ENCODE measurements at regions not wholly inside any gene's neighbourhood (a gene's known extent, or its start where the extent isn't known, plus 50 kb on each side); places are given as distances from the start of the nearest gene placed in this dataset.

- Histone ChIP-seq H3K79me2 (ENCODE audit: insufficient read depth, low read depth, low read length) (no peaks in the 10 kb centered on the region), H3K4me2 (ENCODE audit: low read length) (no peak overlapping the region), H3K4me3 (ENCODE audit: low read depth, low read length, poor library complexity, severe bottlenecking) (no peak overlapping the region), H4K20me1 (ENCODE audit: insufficient read depth, low read length) (no peaks in the 10 kb centered on the region), H3K9me3 (ENCODE audit: low read length) (no peaks in the 10 kb centered on the region), H2AFZ (ENCODE audit: low read length) (no peak overlapping the region), H3K27ac (ENCODE audit: low read depth, low read length, poor library complexity, severe bottlenecking) (no peak overlapping the region), H3K4me1 (ENCODE audit: insufficient read depth, low read length, poor library complexity, severe bottlenecking) (no peaks in the 10 kb centered on the region), H3K36me3 (ENCODE audit: insufficient read depth, low read length) (no peaks in the 10 kb centered on the region), H3K9me2 (ENCODE audit: insufficient read depth, low read length) (no peaks in the 10 kb centered on the region)
- no peak for DNase-seq (ENCODE audit: low spot score)
- intact Hi-C loops (cut with micrococcal nuclease; ENCODE audit: unreplicated experiment), result no loop called here
- BruUV-seq (replicated peaks), result no TSS peak
- POLR2A ChIA-PET, result no interaction called here
- CTCF ChIA-PET (ENCODE audit: unreplicated experiment), result no interaction called here
- TF ChIP-seq CTCF (conservative IDR thresholded peaks at IDR 0.05; ENCODE audit: low read length), result no peak
- TF ChIP-seq EZH2phosphoT487 (IDR thresholded peaks at IDR 0.05; ENCODE audit: borderline replicate concordance, low read depth, low read length), result no peak
Measured at GRCh38 chr12:25793196-25793595, 165.3 kb upstream of the RASSF8 start.

- Histone ChIP-seq H3K9me3 (ENCODE audit: low read length) (no peaks in the 10 kb centered on the region), H3K27ac (ENCODE audit: low read depth, low read length, poor library complexity, severe bottlenecking) (no peak overlapping the region), H3K79me2 (ENCODE audit: insufficient read depth, low read depth, low read length) (no peaks in the 10 kb centered on the region), H3K36me3 (ENCODE audit: insufficient read depth, low read length) (no peaks in the 10 kb centered on the region), H2AFZ (ENCODE audit: low read length) (no peak overlapping the region), H3K4me1 (ENCODE audit: insufficient read depth, low read length, poor library complexity, severe bottlenecking) (no peaks in the 10 kb centered on the region), H3K4me3 (ENCODE audit: low read depth, low read length, poor library complexity, severe bottlenecking) (no peak overlapping the region), H4K20me1 (ENCODE audit: insufficient read depth, low read length) (no peaks in the 10 kb centered on the region), H3K9me2 (ENCODE audit: insufficient read depth, low read length) (no peaks in the 10 kb centered on the region), H3K4me2 (ENCODE audit: low read length) (no peak overlapping the region)
- intact Hi-C loops (cut with micrococcal nuclease; ENCODE audit: unreplicated experiment), result no loop called here
- CTCF ChIA-PET (ENCODE audit: unreplicated experiment), result no interaction called here
- TF ChIP-seq EZH2phosphoT487 (IDR thresholded peaks at IDR 0.05; ENCODE audit: borderline replicate concordance, low read depth, low read length), result no peak
- no peak for TF ChIP-seq CTCF (conservative IDR thresholded peaks at IDR 0.05; ENCODE audit: low read length)
- no TSS peak for BruUV-seq (replicated peaks)
- POLR2A ChIA-PET, result no interaction called here
- no peak for DNase-seq (ENCODE audit: low spot score)
Measured at GRCh38 chr12:25794571-25794970, 163.9 kb upstream of the RASSF8 start.

- intact Hi-C loops (cut with micrococcal nuclease; ENCODE audit: unreplicated experiment), result no loop called here
- Histone ChIP-seq H3K4me3 (ENCODE audit: low read depth, low read length, poor library complexity, severe bottlenecking) (no peak overlapping the region), H3K9me2 (ENCODE audit: insufficient read depth, low read length) (no peaks in the 10 kb centered on the region), H3K36me3 (ENCODE audit: insufficient read depth, low read length) (no peaks in the 10 kb centered on the region), H3K27ac (ENCODE audit: low read depth, low read length, poor library complexity, severe bottlenecking) (no peak overlapping the region), H2AFZ (ENCODE audit: low read length) (no peak overlapping the region), H4K20me1 (ENCODE audit: insufficient read depth, low read length) (no peaks in the 10 kb centered on the region), H3K79me2 (ENCODE audit: insufficient read depth, low read depth, low read length) (no peaks in the 10 kb centered on the region), H3K4me2 (ENCODE audit: low read length) (no peak overlapping the region), H3K9me3 (ENCODE audit: low read length) (no peaks in the 10 kb centered on the region), H3K4me1 (ENCODE audit: insufficient read depth, low read length, poor library complexity, severe bottlenecking) (no peaks in the 10 kb centered on the region)
- TF ChIP-seq EZH2phosphoT487 (IDR thresholded peaks at IDR 0.05; ENCODE audit: borderline replicate concordance, low read depth, low read length) (no peak), CTCF (conservative IDR thresholded peaks at IDR 0.05; ENCODE audit: low read length) (no peak)
- no TSS peak for BruUV-seq (replicated peaks)
- ChIA-PET POLR2A (no interaction called here), CTCF (ENCODE audit: unreplicated experiment) (no interaction called here)
- DNase-seq (ENCODE audit: low spot score), result no peak
Measured at GRCh38 chr12:25796523-25797000, 161.9 kb upstream of the RASSF8 start.
